Neutrophil (primary cell): ENCODE measurements at regions not wholly inside any gene's neighbourhood (a gene's known extent, or its start where the extent isn't known, plus 50 kb on each side); places are given as distances from the start of the nearest gene placed in this dataset.

Experiments used
- H3K27ac ChIP-seq: fragments of 200-600 bp; sonication (generic); 2 replicates; pipeline ENCODE4 v1.5.1; 2016; ENCODE audit warnings: mild to moderate bottlenecking, moderate library complexity
- H3K27me3 ChIP-seq: fragments of 200-600 bp; sonication (generic); 2 replicates; pipeline ENCODE4 v1.6.0; 2016; ENCODE audit warnings: mild to moderate bottlenecking
- H3K36me3 ChIP-seq: fragments of 200-600 bp; sonication (generic); 2 replicates; pipeline ENCODE4 v1.5.1; 2017
- H3K4me1 ChIP-seq, 2 experiments: fragments of 200-600 bp in 1 of 2; sonication (generic) in 1 of 2; 1 replicate in 1 of 2; 2 replicates in 1 of 2; pipeline versions ENCODE4 v1.5.1 to v1.6.1; 2013 to 2016; ENCODE audit warnings: low read depth in 1 of 2, low read length in 1 of 2, mild to moderate bottlenecking in 1 of 2, moderate library complexity in 1 of 2; ENCODE audit not compliant: control insufficient read depth in 1 of 2, insufficient read depth in 1 of 2
- H3K4me3 ChIP-seq, 2 experiments: fragments of 200-600 bp in 1 of 2; sonication (generic) in 1 of 2; 1 replicate in 1 of 2; 2 replicates in 1 of 2; pipeline ENCODE4 v1.5.1; 2013 to 2016; ENCODE audit warnings: low read depth in 1 of 2, low read length in 1 of 2, mild to moderate bottlenecking in 1 of 2, moderate library complexity in 1 of 2
- H3K9me3 ChIP-seq: fragments of 200-600 bp; sonication (generic); 2 replicates; pipeline ENCODE4 v1.5.1; 2016
- TF ChIP-seq, protein P1 (sequence below): fragments of 200-600 bp; sonication (generic); IDR thresholded peaks from 2 replicates; pipeline ENCODE4 v1.5.1; 2016; ENCODE audit warnings: antibody characterized with exemption

DNA sequence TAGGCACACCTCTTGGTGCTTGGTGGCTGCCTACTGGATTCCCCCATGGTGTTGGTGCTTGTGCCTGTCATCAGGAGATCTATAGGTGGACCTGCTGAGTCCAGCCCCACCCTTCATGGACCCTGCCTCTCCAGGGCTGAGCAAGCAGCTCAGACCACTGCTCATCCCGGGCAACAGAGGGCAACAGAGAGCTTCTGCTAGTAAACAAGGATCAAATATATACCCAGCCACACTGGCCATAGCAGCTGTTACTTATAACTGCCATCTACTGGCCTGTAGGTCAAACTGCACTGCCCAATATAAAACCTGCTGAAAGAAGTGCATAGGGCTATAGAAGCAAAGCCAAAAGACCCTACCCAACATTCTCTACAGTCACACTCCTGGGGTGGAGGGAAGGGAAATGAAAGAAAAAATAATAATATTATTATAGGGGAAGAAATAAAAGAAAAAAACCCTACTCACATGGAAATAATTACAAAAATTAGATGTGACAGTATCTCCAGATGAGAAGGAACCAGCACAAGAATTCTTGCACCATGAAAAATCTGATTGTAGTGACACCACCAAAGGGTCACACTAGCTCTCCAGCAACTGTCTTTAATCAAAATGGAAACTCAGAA lies 54.9 kb upstream of the ZNF800 start:
- Histone ChIP-seq H3K36me3 (no peaks in the 10 kb centered on the region), H3K27me3 (peaks cover 30% of the 10 kb centered on the region), H3K4me3 (no peak overlapping the region), H3K9me3 (peaks cover 14% of the 10 kb centered on the region), H3K4me1 (no peaks in the 10 kb centered on the region), H3K27ac (no peak overlapping the region)
- TF ChIP-seq, protein P1, sequence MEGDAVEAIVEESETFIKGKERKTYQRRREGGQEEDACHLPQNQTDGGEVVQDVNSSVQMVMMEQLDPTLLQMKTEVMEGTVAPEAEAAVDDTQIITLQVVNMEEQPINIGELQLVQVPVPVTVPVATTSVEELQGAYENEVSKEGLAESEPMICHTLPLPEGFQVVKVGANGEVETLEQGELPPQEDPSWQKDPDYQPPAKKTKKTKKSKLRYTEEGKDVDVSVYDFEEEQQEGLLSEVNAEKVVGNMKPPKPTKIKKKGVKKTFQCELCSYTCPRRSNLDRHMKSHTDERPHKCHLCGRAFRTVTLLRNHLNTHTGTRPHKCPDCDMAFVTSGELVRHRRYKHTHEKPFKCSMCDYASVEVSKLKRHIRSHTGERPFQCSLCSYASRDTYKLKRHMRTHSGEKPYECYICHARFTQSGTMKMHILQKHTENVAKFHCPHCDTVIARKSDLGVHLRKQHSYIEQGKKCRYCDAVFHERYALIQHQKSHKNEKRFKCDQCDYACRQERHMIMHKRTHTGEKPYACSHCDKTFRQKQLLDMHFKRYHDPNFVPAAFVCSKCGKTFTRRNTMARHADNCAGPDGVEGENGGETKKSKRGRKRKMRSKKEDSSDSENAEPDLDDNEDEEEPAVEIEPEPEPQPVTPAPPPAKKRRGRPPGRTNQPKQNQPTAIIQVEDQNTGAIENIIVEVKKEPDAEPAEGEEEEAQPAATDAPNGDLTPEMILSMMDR, result no peak

DNA sequence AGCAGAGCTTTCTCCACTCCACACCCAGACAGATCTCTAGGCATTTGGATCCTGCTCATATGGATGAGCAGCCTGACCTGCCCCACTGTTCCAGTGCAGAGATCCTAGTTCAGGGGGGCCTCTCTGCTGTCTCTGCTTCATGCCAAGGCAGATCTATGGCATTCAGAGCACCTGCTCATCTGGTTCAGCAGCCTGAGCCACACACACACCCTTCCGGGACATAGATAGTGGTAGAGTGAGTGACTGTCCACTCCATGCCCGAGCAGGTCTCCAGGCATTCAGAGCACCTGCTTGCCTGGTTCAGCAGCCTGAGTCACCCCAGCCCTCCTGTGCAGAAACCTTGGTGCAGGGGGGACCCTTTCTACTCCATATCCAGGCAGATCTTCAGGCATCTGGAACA lies 54.3 kb upstream of the ZNF800 start:
- Histone ChIP-seq H3K27me3 (peaks cover 29% of the 10 kb centered on the region), H3K9me3 (peaks cover 14% of the 10 kb centered on the region), H3K4me3 (no peak overlapping the region), H3K36me3 (no peaks in the 10 kb centered on the region), H3K4me1 (no peaks in the 10 kb centered on the region), H3K27ac (no peak overlapping the region)
- TF ChIP-seq, protein P1, result no peak
